Breast epithelium (tissue), 4 donors: ENCODE measurements at regions not wholly inside any gene's neighbourhood (a gene's known extent, or its start where the extent isn't known, plus 50 kb on each side); places are given as distances from the start of the nearest gene placed in this dataset.
"Not testable (repeated sequence)": the region's sequence is repeated elsewhere in the genome, so short reads cannot be mapped to it uniquely, and the experiment has no call there.

ENCODE experiments used
- DNase-seq, 2 donors: peaks; one replicate each; pipeline ENCODE4 v3.0.0-alpha.2; 2019; ENCODE audit warnings: low spot score in 2 of 2
- H3K27ac ChIP-seq, 2 donors: fragments of 200-600 bp; sonication (generic) in 1 of 2; one replicate each; pipeline ENCODE4 v1.5.1; 2016 to 2019; ENCODE audit warnings: mild to moderate bottlenecking in 1 of 2
- H3K27me3 ChIP-seq, 2 donors: fragments of 200-600 bp; sonication (generic) in 1 of 2; one replicate each; pipeline versions ENCODE4 v1.5.1 to v1.6.0; 2017 to 2019; ENCODE audit warnings: control low read depth in 1 of 2, mild to moderate bottlenecking in 1 of 2
- H3K36me3 ChIP-seq: fragments of 200-600 bp; one replicate; pipeline ENCODE4 v1.5.1; 2019
- H3K4me1 ChIP-seq, 2 donors: fragments of 200-600 bp; sonication (generic); one replicate each; pipeline ENCODE4 v1.5.1; 2016 to 2019; ENCODE audit warnings: control low read depth in 1 of 2
- H3K4me3 ChIP-seq, 3 donors: fragments of 200-600 bp; sonication (generic); 1 replicate in 2 of 3; 2 replicates in 1 of 3; pipeline ENCODE4 v1.5.1; 2016 to 2019; ENCODE audit warnings: mild to moderate bottlenecking in 3 of 3, moderate library complexity in 2 of 3
- H3K9me3 ChIP-seq, 2 donors: fragments of 200-600 bp; sonication (generic) in 1 of 2; one replicate each; pipeline ENCODE4 v1.5.1; 2016 to 2019; ENCODE audit warnings: control low read depth in 1 of 2
- CTCF ChIP-seq, 3 donors: fragments of 450-650 bp; IDR thresholded peaks; one replicate each; pipeline ENCODE4 v1.5.1; 2016 to 2017; ENCODE audit warnings: antibody characterized with exemption in 3 of 3, mild to moderate bottlenecking in 3 of 3, moderate library complexity in 3 of 3
- POLR2A ChIP-seq: fragments of 450-650 bp; IDR thresholded peaks from one replicate; pipeline ENCODE4 v1.6.1; 2016; ENCODE audit warnings: antibody characterized with exemption, mild to moderate bottlenecking, moderate library complexity
- POLR2AphosphoS5 ChIP-seq, 3 donors: sonication (generic); formaldehyde crosslinking; IDR thresholded peaks; one replicate each; pipeline ENCODE4 v1.6.1; 2017; ENCODE audit warnings: antibody characterized with exemption in 3 of 3
- intact Hi-C: fragments of 100-400 bp; cut with DNase I; formaldehyde crosslinking; loops from one replicate; pipeline ENCODE4 v1.15.1; 2023; ENCODE audit warnings: low total_unique reads

GRCh38 chr11:119586181-119586580, 142.8 kb downstream of the NECTIN1 start:
- Histone ChIP-seq H3K4me3 (no peak overlapping the region), H3K4me1 (peaks cover 0 to 4% of the 10 kb centered on the region in 2 donors), H3K36me3 (no peaks in the 10 kb centered on the region), H3K9me3 (no peaks in the 10 kb centered on the region), H3K27ac (peak overlapping the region in 1 of 2 donors; percentile 91), H3K27me3 (no peaks in the 10 kb centered on the region)
- no peak for DNase-seq
- intact Hi-C loops: no loop called here
- no peak for TF ChIP-seq POLR2A

- Histone ChIP-seq H3K4me1 (peaks cover 0 to 4% of the 10 kb centered on the region in 2 donors), H3K4me3 (peak overlapping the region; percentile 45 to 68 (median 55)), H3K27ac (peak overlapping the region; percentile 84 to 91), H3K9me3 (no peaks in the 10 kb centered on the region), H3K27me3 (no peaks in the 10 kb centered on the region), H3K36me3 (no peaks in the 10 kb centered on the region)
- TF ChIP-seq POLR2A (peak; percentile 31), CTCF (IDR thresholded peaks at IDR 0.05) (no peak)
- DNase-seq: peak; percentile 70 to 71
- intact Hi-C loops: no loop called here
These were observed 143.8 kb downstream of the NECTIN1 start for GRCh38 chr11:119585043-119585781.

DNA sequence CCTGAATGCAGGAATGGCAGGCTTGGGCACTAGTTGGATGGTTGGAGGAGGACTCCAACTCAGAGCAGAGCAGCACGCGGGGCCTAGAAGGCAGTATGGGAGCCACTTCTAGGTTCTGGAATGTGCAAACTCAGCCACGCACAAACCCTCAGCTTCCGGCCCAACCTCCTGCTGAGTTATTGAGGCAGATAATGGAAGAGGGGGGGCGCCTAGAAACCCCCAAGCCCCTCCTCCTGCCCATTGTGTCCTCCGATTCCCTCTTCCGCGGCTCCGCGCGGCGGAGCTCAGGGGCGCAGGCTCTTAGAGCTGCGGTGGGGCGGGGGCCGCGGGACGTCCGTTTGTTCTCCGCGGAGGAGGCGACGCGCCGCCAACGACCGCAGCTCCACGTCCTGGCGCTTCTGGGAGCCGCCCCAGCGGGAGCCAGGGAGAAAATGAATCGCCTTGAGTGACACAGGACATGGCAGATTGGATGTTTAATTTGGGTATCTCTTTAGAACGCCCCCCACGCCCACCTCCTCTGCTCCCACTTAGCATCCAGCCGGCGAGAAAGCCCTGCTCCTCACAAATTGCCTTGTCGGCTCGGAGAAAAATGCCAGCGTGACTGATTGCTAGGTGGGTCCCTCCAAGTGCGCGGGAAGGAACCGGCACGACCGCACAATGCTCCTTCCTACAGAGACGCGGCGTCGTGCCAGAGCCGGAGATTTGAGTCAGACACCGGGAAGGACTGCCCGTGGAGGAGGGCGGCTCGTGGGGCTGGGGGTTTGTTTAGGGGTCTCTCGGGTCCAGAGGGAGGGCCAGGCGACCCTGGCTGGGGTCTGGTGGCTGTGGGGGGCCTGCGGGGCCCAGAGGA, 144.6 kb downstream of the NECTIN1 start:
- Histone ChIP-seq H3K27ac (peak overlapping the region; percentile 84 to 91), H3K36me3 (no peaks in the 10 kb centered on the region), H3K9me3 (no peaks in the 10 kb centered on the region), H3K4me3 (peak overlapping the region; percentile 45 to 68 (median 55)), H3K4me1 (peaks cover 0 to 4% of the 10 kb centered on the region in 2 donors), H3K27me3 (no peaks in the 10 kb centered on the region)
- intact Hi-C loops: no loop called here
- no peak for TF ChIP-seq POLR2A
- TF ChIP-seq CTCF (IDR thresholded peaks at IDR 0.05): no peak
- peak in 1 of 2 donors; percentile 67 for DNase-seq

DNA sequence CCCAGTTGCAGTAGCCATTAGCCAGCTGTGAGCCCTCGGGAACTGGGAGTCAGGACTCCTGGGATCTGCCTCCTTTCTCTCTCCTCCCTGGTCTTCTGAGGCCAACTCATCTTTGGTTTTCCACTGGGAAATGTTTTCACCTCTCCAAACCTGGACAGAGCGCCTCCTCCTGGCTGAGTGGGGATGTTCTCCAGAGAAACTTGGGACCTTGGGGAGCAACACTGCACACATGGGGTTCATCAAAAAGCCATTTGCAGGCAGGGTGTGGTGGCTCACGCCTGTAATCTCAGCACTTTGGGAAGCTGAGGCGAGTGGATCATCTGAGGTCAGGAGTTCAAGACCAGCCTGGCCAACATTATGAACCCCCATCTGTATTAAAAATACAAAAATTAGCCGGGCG, 145.4 kb downstream of the NECTIN1 start:
- DNase-seq: no peak
- H3K27ac ChIP-seq: no peak overlapping the region
- H3K4me1 ChIP-seq: peaks cover 0 to 4% of the 10 kb centered on the region in 2 donors
- H3K27me3 ChIP-seq: no peaks in the 10 kb centered on the region
- H3K9me3 ChIP-seq: no peaks in the 10 kb centered on the region
- no peak overlapping the region for H3K4me3 ChIP-seq
- no peaks in the 10 kb centered on the region for H3K36me3 ChIP-seq
- intact Hi-C loops: no loop called here
- TF ChIP-seq CTCF (IDR thresholded peaks at IDR 0.05) (no peak), POLR2A (no peak), POLR2AphosphoS5 (IDR thresholded peaks at IDR 0.05) (no peak)

DNA sequence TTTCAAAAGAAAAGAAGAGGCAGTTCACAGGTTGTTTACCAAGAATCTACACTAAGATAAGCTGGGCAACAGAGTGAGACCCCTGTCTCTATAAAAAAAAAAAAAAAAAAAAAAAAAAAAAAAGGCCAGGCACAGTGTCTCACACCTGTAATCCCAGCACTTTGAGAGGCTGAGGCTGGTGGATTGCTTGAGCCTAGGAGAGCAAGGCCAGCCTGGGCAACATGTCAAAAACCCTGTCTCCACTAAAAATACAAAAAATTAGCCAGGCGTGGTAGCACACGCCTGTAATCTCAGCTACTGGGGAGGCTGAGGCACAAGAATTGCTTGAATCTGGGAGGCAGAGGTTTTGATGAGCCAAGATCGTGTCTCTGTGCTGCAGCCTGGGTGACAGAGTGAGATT, 147.6 kb downstream of the NECTIN1 start:
- DNase-seq, H3K4me1 ChIP-seq, intact Hi-C loops, H3K27ac ChIP-seq, H3K4me3 ChIP-seq, H3K36me3 ChIP-seq, H3K9me3 ChIP-seq, H3K27me3 ChIP-seq: not testable (repeated sequence)

- no peak for TF ChIP-seq POLR2A
- no peak for TF ChIP-seq CTCF (IDR thresholded peaks at IDR 0.05)
- TF ChIP-seq POLR2AphosphoS5 (IDR thresholded peaks at IDR 0.05): no peak
- intact Hi-C loops: no loop called here
- H3K27me3 ChIP-seq: no peaks in the 10 kb centered on the region
These were observed 148.2 kb downstream of the NECTIN1 start for GRCh38 chr11:119580751-119581150.

More at GRCh38 chr11:119580751-119581150, 148.2 kb downstream of the NECTIN1 start:
- H3K9me3 ChIP-seq: no peaks in the 10 kb centered on the region
- H3K27ac ChIP-seq: no peak overlapping the region
- no peak for DNase-seq
- H3K4me3 ChIP-seq: no peak overlapping the region
- H3K4me1 ChIP-seq: peaks cover 0 to 4% of the 10 kb centered on the region in 2 donors
- H3K36me3 ChIP-seq: no peaks in the 10 kb centered on the region
